A673 (cell line): ENCODE measurements at regions not wholly inside any gene's neighbourhood (a gene's known extent, or its start where the extent isn't known, plus 50 kb on each side); places are given as distances from the start of the nearest gene placed in this dataset.

Experiments used
- BruUV-seq: library from RNA; stranded (reverse); fragments of 400-500 nt; replicated peaks from 2 replicates; lab custom pipeline; 2021; lab: Mats Ljungman, UMichigan
- CTCF ChIA-PET: fragments of 300-600 bp; sonication (Branson Sonifier 250); formaldehyde crosslinking; loops from one replicate; lab custom pipeline; 2022; ENCODE audit warnings: antibody characterized with exemption; lab: Charles Lee
- POLR2A ChIA-PET: fragments of 300-600 bp; sonication (Branson Sonifier 250); formaldehyde crosslinking; loops from one replicate; lab custom pipeline; 2022; ENCODE audit warnings: antibody characterized with exemption; ENCODE audit not compliant: low non-redundant PET; lab: Charles Lee
- DNase-seq: peaks from one replicate; pipeline ENCODE4 v3.0.0-alpha.2; 2015; ENCODE audit warnings: low spot score
- H3K27ac ChIP-seq: fragments of 200-600 bp; sonication (generic); 2 replicates; pipeline ENCODE4 v1.5.1; 2016; ENCODE audit warnings: mixed run types, low read depth, mild to moderate bottlenecking, mixed read lengths, antibody characterized with exemption, low read length; ENCODE audit not compliant: poor library complexity, severe bottlenecking
- H3K27me3 ChIP-seq: fragments of 200-600 bp; sonication (generic); replicated peaks from 2 replicates; pipeline ENCODE4 v1.6.1; 2017; ENCODE audit warnings: mixed run types, low read depth, mild to moderate bottlenecking, mixed read lengths, antibody characterized with exemption, low read length; ENCODE audit not compliant: insufficient read depth, poor library complexity
- H3K36me3 ChIP-seq: fragments of 200-600 bp; sonication (generic); 2 replicates; pipeline ENCODE4 v1.6.1; 2016; ENCODE audit warnings: mixed run types, mild to moderate bottlenecking, mixed read lengths, antibody characterized with exemption, low read length; ENCODE audit not compliant: insufficient read depth, poor library complexity, severe bottlenecking
- H3K4me1 ChIP-seq: fragments of 200-600 bp; sonication (generic); 2 replicates; pipeline ENCODE4 v1.6.1; 2017; ENCODE audit warnings: mixed run types, mild to moderate bottlenecking, mixed read lengths, antibody characterized with exemption, low read length; ENCODE audit not compliant: insufficient read depth, poor library complexity, severe bottlenecking
- H3K4me3 ChIP-seq: fragments of 200-600 bp; sonication (generic); 2 replicates; pipeline ENCODE4 v1.5.1; 2016; ENCODE audit warnings: low read depth, mixed run types, mild to moderate bottlenecking, mixed read lengths, low read length; ENCODE audit not compliant: poor library complexity, severe bottlenecking
- H3K9me3 ChIP-seq: fragments of 200-600 bp; sonication (generic); 2 replicates; pipeline ENCODE4 v1.6.1; 2016; ENCODE audit warnings: mixed run types, low read depth, mild to moderate bottlenecking, mixed read lengths, antibody characterized with exemption, low read length; ENCODE audit not compliant: poor library complexity, severe bottlenecking
- EZH2 ChIP-seq: fragments of 200-600 bp; sonication (generic); IDR thresholded peaks from 2 replicates; pipeline ENCODE4 v1.6.1; 2017; ENCODE audit warnings: borderline replicate concordance, low read depth, mild to moderate bottlenecking, mixed read lengths, antibody characterized with exemption, low read length; ENCODE audit not compliant: poor library complexity, severe bottlenecking
- intact Hi-C: fragments of 100-400 bp; cut with micrococcal nuclease; formaldehyde crosslinking; loops from one replicate; pipeline ENCODE4 v1.10.0; 2022; ENCODE audit not compliant: unreplicated experiment
- TF ChIP-seq, protein P1 (sequence below): fragments of 300-800, 200-600 bp; sonication (generic); conservative IDR thresholded peaks from 2 replicates; pipeline ENCODE4 v1.5.1; 2017; ENCODE audit warnings: low read depth, mild to moderate bottlenecking, antibody characterized with exemption, low read length, moderate library complexity, mixed read lengths

DNA sequence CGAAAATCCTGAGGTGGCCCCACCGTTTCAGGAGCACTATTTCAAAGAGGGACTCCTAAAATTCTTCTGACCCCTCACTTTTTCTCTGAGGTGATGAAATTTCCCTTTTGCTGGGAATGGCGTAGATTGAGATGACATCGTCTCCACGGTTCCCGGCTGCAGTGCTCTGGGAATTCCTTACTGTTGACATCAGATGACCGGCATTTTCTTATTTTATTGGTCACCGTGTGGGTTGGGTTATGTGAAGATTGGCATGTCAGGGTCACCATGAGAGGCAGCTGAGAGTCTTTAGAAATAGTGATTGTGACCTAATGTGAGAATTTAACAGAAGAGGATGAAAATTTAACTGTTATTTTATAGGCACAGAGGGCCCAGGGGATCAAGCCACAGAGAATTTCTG, 356.7 kb downstream of the FGF9 start:
- POLR2A ChIA-PET: no interaction called here
- H3K4me3 ChIP-seq: no peak overlapping the region
- no peak overlapping the region for H3K27ac ChIP-seq
- intact Hi-C loops: no loop called here
- no peaks in the 10 kb centered on the region for H3K9me3 ChIP-seq
- TF ChIP-seq, protein P1, sequence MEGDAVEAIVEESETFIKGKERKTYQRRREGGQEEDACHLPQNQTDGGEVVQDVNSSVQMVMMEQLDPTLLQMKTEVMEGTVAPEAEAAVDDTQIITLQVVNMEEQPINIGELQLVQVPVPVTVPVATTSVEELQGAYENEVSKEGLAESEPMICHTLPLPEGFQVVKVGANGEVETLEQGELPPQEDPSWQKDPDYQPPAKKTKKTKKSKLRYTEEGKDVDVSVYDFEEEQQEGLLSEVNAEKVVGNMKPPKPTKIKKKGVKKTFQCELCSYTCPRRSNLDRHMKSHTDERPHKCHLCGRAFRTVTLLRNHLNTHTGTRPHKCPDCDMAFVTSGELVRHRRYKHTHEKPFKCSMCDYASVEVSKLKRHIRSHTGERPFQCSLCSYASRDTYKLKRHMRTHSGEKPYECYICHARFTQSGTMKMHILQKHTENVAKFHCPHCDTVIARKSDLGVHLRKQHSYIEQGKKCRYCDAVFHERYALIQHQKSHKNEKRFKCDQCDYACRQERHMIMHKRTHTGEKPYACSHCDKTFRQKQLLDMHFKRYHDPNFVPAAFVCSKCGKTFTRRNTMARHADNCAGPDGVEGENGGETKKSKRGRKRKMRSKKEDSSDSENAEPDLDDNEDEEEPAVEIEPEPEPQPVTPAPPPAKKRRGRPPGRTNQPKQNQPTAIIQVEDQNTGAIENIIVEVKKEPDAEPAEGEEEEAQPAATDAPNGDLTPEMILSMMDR: no peak
- no peak for TF ChIP-seq EZH2
- no peaks in the 10 kb centered on the region for H3K4me1 ChIP-seq
- BruUV-seq: no TSS peak
- no peaks in the 10 kb centered on the region for H3K36me3 ChIP-seq
- CTCF ChIA-PET: no interaction called here
- no peak for DNase-seq
- H3K27me3 ChIP-seq: no peaks in the 10 kb centered on the region

DNA sequence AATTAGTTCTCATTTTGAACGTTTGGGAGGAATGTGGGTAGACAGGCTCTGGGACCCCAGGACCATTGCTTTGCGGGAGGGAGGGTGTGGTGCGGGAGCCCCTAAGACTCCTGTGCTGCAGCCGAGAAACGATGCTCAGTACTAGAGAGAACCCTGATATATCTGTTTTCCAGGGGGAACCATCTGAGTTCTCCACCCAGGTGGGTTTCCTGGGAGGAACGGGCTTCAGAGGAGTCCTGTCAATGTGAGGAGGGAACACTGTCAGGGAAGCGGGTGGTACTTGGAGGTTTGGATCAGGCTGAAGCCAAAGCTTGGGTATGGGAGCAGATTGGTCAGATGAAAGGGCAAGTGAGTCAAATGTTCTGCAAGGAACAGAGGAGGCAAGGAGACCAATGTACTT, 358.0 kb downstream of the FGF9 start:
- intact Hi-C loops: no loop called here
- H3K36me3 ChIP-seq: no peaks in the 10 kb centered on the region
- no peak for DNase-seq
- POLR2A ChIA-PET: no interaction called here
- H3K27me3 ChIP-seq: no peaks in the 10 kb centered on the region
- TF ChIP-seq, protein P1: no peak
- TF ChIP-seq EZH2: no peak
- no peak overlapping the region for H3K4me3 ChIP-seq
- no peaks in the 10 kb centered on the region for H3K4me1 ChIP-seq
- no peak overlapping the region for H3K27ac ChIP-seq
- no peaks in the 10 kb centered on the region for H3K9me3 ChIP-seq
- CTCF ChIA-PET: no interaction called here
- BruUV-seq: no TSS peak

DNA sequence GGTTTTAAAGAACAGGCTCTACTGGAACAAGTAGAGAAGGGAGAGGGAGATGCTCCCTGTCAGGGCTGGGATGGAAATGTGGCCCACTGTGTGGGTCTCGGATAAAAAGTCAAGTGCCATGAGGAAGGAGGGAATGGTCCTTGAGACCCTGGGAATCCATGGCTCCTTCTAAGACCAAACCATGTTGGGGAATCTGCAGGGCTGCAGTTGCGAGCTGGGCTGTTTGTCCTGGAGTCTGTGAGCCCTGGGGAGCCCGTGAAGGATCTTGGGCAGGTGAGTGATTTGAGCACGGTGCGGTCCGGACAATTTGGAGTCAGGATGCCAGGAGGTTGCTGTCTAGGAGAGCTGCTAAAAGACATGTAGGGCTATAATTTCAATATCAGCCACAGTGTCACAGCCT, 359.4 kb downstream of the FGF9 start:
- no peak overlapping the region for H3K27ac ChIP-seq
- TF ChIP-seq, protein P1: no peak
- H3K36me3 ChIP-seq: no peaks in the 10 kb centered on the region
- H3K4me1 ChIP-seq: no peaks in the 10 kb centered on the region
- DNase-seq: no peak
- H3K27me3 ChIP-seq: no peaks in the 10 kb centered on the region
- POLR2A ChIA-PET: no interaction called here
- CTCF ChIA-PET: no interaction called here
- H3K9me3 ChIP-seq: no peaks in the 10 kb centered on the region
- BruUV-seq: no TSS peak
- intact Hi-C loops: no loop called here
- no peak overlapping the region for H3K4me3 ChIP-seq
